GM18502 (cell line): ENCODE measurements at regions not wholly inside any gene's neighbourhood (a gene's known extent, or its start where the extent isn't known, plus 50 kb on each side); places are given as distances from the start of the nearest gene placed in this dataset.
"Not testable (repeated sequence)": the region's sequence is repeated elsewhere in the genome, so short reads cannot be mapped to it uniquely, and the experiment has no call there.

Source experiments
- ATAC-seq: cut with Tn5 transposase; IDR thresholded peaks from one replicate; pipeline ENCODE4 v1.9.1; 2021; ENCODE audit warnings: mild to moderate bottlenecking; ENCODE audit not compliant: unreplicated experiment, poor library complexity

DNA sequence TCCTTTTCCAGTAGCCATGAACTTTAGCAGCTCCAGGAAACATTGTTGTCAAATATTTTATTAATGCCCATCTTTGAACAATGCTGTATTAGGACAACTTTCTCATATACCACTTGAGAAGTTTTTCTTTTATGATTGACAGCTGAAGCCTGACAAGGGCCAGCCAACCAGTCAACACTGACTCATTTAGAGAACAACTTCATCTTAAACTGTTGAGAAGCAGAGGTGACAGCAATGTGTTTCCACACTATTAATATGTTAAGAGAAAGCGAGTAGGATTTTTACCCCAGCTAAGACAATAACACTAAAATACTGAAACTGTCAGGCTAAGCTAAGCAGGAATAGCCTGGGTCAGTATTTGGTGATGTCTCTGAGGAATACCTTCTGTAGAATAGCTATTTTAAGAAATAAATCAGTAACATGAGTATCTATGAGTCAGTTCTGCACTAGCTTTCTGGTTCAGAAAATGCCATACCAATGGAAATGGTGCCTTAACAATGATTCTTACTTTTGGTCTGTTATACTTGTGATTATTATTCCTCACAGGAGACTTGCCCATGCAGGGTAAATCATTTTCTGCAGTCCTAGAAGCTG lies 168.8 kb upstream of the POT1 start:
- ATAC-seq, result peak; percentile 86

GRCh38 chr7:125090596-125090995 lies 161.0 kb upstream of the POT1 start:
- ATAC-seq, result no peak

DNA sequence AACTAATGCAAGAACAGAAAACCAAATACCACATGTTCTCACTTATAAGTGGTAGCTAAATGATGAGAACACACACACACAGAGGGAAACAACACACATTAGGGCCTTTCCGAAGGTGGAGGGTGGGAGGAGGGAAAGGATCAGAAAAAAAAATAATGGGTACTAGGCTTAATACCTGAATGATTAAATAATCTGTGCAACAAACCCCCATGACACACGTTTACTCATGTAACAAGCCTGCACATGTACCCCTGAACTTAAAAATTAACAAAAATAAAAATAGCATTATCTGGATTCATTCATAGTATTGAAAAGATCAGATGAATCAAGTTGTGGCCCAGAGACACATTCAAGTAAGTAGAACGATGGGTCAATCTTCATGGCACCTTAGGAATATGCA lies 159.5 kb upstream of the POT1 start:
- ATAC-seq, result no peak

- ATAC-seq, result no peak
Observed at GRCh38 chr7:125088555-125088954, 158.9 kb upstream of the POT1 start.

DNA sequence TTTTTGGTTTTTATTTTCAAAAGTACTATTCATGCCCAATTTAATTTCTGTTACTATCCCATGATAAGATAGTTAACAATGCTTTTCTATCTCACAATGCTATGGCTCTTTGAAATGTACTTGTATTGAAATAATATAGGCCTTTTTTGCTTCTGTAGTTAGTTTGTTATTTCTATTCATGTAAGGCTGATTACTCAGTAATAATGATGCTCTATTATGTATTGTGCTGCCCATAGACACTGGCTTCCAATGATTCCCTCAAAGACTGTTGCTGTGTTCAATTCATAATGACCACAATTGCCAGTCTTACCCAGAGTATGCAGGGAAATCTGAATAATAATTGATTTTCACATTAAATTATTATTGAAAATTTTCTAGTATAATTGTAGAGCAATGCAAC lies 155.5 kb upstream of the POT1 start:
- no peak for ATAC-seq

- no peak for ATAC-seq
Observed at GRCh38 chr7:125084196-125084595, 154.6 kb upstream of the POT1 start.

DNA sequence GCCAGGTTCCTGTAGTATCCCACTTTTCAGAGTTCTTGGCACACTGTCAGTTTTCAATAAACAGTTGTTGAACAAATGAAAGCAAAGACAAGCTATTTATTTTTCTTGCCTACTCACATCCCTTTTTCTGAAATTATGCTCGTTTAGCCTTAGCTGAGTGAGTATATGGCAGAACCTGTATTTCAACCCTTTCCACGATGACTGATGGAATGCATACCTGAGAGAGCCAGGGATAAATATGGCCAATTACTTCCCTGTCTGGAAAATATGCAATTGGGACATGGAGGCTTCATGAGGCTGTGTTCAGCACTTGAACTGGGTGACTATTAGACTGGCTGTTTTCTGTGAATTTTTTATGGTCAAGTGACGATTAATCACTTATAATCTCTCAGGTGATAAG lies 144.5 kb upstream of the POT1 start:
- no peak for ATAC-seq

DNA sequence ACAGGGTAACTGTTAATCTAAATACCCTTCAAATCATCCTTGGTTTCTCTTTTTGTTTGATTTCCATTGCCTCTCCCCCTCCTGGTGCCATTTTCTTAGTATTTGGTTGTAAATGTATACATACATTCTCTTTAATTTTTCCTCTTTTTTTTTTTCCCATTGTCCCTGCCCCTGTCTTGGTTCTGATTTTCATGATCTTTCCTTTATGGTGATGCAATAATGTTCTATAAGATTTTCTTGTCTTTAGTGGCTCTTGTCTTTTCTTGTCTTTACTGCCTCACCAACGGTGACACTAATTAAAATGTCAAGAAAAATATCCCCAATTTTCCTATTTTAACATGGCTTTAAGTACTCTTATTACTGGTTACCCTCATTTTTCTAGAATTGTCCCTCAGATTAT lies 135.9 kb upstream of the POT1 start:
- no peak for ATAC-seq

DNA sequence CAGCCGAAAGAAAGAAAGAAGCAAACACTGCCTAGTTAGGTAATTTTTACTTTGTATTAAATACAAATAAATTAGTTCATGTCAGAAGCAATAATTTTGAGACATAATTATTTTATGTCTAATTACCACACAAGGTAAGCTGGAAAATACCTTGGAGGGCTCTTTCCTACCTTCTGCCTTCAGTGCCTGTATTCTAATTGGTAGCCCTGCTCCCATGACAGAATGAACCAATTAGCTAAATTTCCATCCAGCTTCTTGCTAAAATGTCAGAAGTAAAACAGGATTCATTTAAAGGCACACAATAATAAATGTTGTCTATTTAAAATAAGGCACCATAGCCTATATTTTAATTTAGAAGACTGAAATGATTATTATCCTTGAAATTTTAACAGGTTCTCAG lies 135.4 kb upstream of the POT1 start:
- ATAC-seq, result no peak

DNA sequence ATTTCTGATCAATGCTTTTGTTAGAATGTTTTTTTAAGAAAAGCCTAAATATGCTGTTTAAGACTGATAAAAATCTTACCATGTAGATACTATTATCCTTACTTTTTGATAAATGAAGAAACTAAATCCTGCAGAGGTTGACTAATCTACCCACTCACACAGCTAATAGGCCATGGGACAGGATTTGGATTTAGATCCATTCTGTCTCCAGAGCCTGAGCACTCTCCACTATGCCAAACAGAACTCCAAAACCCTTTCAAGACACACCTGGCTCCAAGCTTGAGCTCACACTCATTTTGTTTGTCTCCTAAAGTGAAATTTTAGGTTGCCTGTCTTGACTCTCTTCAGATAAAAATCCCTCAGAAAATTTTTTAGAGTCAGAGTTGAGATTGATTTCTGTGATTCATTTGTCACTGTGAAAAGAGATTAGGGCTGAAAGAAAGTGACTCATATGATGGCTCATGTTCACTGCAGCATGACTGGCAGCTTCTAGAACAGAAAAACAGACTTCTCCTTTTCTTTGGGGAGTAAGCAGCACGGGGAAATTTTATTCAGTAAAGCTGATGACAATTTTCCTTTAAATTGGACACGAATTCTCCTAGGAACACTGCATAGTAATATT lies 132.3 kb upstream of the POT1 start:
- ATAC-seq, result peak; percentile 95

DNA sequence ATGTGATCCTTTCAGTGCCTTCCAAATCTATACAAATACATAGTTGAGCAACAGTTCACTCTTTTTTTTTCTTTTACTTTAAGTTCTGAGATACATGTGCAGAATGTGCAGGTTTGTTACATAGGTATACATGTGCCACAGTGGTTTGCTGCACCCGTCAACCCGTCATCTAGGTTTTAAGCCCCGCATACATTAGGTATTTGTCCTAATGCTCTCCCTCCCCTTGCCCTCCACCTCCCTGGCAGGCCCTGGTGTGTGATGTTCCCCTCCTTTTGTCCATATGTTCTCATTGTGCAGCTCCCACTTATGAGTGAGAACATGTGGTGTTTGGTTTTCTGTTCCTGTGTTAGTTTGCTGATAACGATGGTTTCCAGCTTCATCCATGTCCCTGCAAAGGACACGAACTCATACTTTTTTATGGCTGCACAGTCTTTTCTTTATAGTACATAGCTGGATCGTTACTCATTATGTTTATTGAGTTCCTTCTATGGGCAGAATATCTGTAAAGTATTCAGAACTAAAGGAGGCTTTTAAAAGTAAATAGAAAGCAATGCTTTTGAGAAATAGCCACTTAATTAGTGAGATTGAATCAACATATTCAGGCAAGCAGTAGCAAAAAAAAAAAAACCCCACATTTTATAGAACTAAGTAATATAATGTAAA lies 131.6 kb upstream of the POT1 start:
- ATAC-seq, result not testable (repeated sequence)

- no peak for ATAC-seq
Observed at GRCh38 chr7:125059861-125060456, 130.3 kb upstream of the POT1 start.

DNA sequence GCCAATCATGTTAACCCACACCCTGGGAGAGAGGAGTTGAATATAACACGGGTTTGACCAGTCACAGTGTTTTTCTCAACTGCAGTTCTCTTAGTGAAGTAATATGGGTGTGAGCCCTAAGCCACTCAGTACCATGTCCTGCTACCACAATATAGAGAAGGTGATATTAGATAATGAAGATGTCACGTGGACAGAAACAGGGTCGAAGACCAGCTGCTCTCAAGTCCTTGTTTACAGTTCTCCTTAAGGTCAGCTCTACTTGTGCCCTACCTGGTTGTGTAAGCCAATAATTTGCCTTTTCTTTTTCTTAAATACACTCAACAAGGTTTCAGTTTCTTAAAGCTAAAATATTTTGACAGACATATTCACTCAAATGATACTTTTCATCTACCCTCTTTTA lies 128.3 kb upstream of the POT1 start:
- ATAC-seq, result no peak

- no peak for ATAC-seq
Observed at GRCh38 chr7:125055376-125055775, 125.8 kb upstream of the POT1 start.

DNA sequence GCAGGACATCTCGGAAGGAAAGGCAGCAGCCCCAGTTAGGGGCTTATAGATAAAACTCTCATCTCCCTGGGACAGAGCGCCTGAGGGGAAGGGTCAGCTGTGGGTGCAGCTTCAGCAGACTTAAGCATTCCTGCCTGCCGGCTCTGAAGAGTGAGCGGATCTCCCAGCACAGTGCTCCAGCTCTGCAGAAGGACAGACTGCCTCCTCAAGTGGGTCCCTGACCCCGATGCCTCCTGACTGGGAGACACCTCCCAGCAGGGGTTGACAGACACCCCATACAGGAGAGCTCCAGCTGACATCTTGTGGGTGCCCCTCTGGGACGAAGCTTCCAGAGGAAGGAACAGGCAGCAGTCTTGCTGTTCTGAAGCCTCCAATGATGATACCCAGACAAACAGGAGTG lies 117.1 kb upstream of the POT1 start:
- no peak for ATAC-seq

GRCh38 chr7:125033506-125033905 lies 103.9 kb upstream of the POT1 start:
- no peak for ATAC-seq

- no peak for ATAC-seq
Observed at GRCh38 chr7:125032943-125033342, 103.3 kb upstream of the POT1 start.

DNA sequence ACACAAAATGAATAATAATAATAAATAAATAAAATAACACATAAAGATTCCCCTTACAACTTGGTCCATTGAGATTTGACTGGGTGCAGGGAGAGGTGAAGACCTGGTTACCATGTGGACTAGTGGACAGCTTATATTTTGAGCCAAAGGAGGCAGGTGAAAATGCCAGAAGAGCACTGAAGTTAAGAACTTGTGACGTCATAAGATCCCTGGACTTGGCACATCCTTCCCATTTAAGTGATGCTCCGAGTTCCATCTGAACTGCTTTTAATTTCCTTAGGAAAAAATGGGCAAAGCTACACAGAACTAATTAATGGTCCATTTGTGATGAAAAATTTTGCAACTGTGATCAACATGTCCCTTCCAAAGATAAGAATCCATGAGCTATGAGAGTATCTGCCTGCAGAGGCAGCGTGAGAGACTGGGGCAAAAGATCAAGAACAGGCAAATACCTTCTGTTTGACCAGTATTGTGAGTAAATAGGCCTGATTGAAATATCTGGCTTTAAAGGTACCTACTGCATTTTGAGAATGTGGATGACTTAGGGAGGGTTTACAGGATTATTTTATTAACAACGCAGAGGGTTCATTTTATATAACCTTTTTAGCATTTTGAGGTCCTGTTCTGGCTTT lies 101.2 kb upstream of the POT1 start:
- ATAC-seq, result no peak

GRCh38 chr7:125025620-125026019 lies 96.0 kb upstream of the POT1 start:
- ATAC-seq, result no peak

DNA sequence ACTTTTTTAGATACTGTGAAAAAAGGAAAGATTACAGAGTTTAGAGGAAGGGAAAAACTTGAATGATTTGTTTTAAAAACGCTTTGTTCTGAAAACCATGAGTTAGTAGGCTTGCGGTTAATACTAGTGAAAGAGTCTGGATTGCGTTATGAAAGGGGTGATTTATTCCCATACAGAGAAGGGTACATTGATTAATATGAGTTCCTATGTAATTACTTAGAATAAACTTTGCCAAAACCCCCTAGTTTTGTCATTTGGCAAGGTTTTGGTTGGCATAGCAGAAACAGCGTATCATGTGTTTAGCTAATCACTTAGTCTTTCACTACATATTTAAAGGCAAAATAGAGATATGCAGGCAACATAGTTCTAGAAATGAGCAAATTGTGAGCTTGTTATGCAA lies 91.2 kb upstream of the POT1 start:
- ATAC-seq, result no peak

DNA sequence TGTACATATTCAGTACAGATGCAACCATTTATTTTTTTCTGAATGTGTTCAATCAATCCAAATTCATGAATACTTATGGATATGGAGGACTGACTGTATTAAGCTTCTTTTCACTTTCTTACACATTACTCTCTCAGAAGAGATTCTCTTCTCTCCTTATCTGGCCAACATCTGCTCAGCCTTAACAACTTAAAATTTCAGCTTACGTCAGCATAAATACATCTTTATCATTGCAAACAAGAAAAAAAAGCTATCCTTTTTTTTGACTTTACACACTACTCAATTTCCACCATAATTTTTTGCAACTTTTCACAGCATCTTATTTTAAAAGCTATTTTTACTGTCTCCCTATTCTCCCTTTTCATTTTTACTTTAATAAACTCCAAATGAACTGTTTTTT lies 80.9 kb upstream of the POT1 start:
- no peak for ATAC-seq
